ENCODE measurements at regions not wholly inside any gene's neighbourhood (a gene's known extent, or its start where the extent isn't known, plus 50 kb on each side); places are given as distances from the start of the nearest gene placed in this dataset.

DNA sequence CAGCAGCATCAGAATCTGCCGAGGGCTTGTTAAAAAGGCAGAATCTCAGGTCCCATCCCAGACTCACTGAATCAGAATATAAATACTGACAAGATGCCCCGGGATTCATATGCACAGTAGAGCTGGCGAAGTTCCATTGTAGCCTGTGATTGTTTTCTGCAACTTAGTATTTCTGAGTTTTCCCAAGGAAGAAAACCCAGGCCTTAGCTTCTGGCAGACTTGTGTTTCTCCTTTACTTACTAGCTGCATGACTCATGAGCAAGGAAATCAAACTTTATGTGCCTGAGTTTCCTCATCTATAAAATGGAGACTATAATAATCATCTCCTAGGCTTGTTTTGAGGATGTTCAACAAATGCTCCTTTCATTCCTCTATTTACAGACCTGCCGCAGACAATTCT lies 278.5 kb upstream of the PLEKHG7 start:
- TF ChIP-seq, protein P1, sequence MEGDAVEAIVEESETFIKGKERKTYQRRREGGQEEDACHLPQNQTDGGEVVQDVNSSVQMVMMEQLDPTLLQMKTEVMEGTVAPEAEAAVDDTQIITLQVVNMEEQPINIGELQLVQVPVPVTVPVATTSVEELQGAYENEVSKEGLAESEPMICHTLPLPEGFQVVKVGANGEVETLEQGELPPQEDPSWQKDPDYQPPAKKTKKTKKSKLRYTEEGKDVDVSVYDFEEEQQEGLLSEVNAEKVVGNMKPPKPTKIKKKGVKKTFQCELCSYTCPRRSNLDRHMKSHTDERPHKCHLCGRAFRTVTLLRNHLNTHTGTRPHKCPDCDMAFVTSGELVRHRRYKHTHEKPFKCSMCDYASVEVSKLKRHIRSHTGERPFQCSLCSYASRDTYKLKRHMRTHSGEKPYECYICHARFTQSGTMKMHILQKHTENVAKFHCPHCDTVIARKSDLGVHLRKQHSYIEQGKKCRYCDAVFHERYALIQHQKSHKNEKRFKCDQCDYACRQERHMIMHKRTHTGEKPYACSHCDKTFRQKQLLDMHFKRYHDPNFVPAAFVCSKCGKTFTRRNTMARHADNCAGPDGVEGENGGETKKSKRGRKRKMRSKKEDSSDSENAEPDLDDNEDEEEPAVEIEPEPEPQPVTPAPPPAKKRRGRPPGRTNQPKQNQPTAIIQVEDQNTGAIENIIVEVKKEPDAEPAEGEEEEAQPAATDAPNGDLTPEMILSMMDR (conservative IDR thresholded peaks at IDR 0.05; ENCODE audit: low read depth, low read length): no peak
- no peak for TF ChIP-seq EZH2phosphoT487 (IDR thresholded peaks at IDR 0.05; ENCODE audit: borderline replicate concordance, low read length)
- no peak for TF ChIP-seq EZH2 (IDR thresholded peaks at IDR 0.05; ENCODE audit: low read length, unreplicated experiment)
